ENCODE measurements at regions not wholly inside any gene's neighbourhood (a gene's known extent, or its start where the extent isn't known, plus 50 kb on each side); places are given as distances from the start of the nearest gene placed in this dataset.

DNA sequence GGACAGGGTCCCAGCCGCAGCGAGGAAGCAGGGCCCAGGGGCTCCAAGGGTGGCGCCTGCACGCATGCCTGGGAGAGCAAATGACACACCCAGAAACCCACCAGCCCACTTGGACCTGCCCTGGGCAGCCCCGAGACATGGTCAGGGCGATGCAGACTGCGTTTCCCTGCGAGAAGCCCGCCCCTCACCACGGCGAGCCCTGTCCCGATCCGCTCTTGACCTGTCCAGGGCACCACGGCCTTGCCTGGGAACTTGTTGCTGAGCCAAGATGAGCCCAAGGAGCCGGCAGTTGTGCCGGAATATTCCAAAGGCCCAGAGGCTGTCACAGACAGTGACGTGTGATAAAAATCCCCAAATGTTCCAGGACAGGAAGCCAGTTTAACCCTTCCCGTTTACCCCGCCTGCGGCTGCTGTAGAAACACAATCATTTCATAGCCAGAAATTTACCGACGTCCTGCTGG, 78.1 kb downstream of the SIK1 start:
- DNase-seq (ENCODE audit: low read depth) = no peak
- H3K4me3 ChIP-seq (ENCODE audit: low read depth, low read length) = no peak overlapping the region
- TF ChIP-seq, protein P1, sequence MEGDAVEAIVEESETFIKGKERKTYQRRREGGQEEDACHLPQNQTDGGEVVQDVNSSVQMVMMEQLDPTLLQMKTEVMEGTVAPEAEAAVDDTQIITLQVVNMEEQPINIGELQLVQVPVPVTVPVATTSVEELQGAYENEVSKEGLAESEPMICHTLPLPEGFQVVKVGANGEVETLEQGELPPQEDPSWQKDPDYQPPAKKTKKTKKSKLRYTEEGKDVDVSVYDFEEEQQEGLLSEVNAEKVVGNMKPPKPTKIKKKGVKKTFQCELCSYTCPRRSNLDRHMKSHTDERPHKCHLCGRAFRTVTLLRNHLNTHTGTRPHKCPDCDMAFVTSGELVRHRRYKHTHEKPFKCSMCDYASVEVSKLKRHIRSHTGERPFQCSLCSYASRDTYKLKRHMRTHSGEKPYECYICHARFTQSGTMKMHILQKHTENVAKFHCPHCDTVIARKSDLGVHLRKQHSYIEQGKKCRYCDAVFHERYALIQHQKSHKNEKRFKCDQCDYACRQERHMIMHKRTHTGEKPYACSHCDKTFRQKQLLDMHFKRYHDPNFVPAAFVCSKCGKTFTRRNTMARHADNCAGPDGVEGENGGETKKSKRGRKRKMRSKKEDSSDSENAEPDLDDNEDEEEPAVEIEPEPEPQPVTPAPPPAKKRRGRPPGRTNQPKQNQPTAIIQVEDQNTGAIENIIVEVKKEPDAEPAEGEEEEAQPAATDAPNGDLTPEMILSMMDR (conservative IDR thresholded peaks at IDR 0.05; ENCODE audit: low read depth, low read length) = no peak

DNA sequence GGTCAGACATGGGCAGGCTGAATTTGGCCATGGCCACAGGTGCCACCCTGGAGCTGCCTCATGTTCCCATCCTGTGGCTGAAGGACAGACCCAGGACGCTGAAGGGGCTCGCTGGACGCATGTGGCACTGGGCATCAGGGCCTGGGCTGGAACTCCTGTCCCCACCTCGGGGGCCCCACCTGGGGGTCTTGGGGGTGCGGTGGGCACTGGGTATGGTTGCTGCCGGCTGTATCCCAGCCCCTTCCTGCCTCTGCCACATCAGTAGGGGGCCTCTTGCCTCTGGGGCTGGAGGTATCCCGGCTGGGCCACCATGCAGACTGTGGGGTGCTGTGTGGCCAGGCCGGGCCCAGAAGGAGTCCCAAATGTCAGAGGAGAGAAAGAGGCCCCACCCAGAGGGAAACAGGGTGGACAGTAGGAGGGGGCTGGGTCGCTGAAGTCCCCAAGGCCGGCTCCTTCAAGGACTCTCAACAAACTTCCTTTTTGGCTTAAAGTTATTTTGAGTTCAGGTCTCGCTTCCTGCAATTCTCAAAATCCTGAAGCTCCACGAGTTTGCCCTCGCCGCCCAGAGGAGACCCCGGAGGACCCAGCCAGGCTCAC, 78.7 kb downstream of the SIK1 start:
- H3K4me3 ChIP-seq (ENCODE audit: low read depth, low read length) = no peak overlapping the region
- TF ChIP-seq, protein P1 (conservative IDR thresholded peaks at IDR 0.05; ENCODE audit: low read depth, low read length) = no peak
- DNase-seq (ENCODE audit: low read depth) = no peak

DNA sequence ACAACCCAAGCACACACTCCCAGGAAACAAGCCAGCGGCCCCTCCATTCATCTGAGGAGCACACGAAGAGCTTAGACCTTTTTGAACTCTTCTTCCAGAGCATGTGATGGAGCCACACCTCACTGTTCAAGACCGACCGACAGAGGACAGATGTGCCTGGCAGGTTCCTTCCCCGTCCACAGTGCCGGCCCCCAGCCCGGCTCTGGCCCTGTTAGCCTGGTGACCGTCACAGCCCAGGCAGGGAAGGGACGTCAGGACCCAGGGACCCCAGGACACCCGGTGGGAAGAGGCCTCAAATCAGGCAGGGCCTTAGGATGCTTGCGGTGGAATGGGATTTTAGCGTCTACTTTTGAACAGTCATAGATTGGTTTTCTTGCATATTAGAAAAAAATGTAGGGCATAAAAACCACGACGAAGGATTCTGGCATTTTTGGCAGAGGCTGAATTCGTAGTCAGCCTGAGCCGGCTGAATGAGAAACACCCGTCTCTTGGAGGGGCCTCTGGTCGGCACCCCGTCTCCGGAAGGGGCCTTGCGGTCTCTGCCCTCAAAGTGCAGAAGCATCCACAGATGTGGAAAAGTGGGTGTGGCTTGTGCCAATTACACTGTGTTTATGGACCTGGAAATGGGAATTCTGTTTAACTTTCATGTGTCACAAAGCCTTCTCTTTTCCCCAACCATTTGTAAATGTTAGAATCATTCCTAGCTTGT, 79.3 kb downstream of the SIK1 start:
- TF ChIP-seq, protein P1 (conservative IDR thresholded peaks at IDR 0.05; ENCODE audit: low read depth, low read length) = no peak
- DNase-seq (ENCODE audit: low read depth) = no peak
- no peak overlapping the region for H3K4me3 ChIP-seq (ENCODE audit: low read depth, low read length)

DNA sequence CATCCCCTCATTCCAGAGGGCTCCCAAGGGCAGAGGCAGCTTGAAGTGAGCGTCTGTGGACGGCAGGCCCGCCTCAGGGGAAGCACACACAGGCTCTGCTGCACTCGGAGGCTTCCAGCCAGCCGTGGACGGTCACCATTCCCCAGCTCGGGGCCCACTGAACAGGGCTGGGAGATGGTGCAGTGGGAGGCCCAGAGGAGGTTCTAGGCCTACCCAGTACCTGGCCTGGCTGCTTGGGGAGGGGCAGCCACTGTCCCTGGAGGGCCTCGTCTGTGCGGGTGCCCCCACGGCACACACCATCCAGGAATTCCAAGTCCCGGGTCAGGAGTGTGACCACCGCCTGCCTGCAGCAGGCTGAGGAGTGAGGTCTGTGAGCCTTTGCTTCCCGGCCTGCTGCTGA, 80.4 kb downstream of the SIK1 start:
- no peak for DNase-seq (ENCODE audit: low read depth)
- H3K4me3 ChIP-seq (ENCODE audit: low read depth, low read length) = no peak overlapping the region
- TF ChIP-seq, protein P1 (conservative IDR thresholded peaks at IDR 0.05; ENCODE audit: low read depth, low read length) = no peak

DNA sequence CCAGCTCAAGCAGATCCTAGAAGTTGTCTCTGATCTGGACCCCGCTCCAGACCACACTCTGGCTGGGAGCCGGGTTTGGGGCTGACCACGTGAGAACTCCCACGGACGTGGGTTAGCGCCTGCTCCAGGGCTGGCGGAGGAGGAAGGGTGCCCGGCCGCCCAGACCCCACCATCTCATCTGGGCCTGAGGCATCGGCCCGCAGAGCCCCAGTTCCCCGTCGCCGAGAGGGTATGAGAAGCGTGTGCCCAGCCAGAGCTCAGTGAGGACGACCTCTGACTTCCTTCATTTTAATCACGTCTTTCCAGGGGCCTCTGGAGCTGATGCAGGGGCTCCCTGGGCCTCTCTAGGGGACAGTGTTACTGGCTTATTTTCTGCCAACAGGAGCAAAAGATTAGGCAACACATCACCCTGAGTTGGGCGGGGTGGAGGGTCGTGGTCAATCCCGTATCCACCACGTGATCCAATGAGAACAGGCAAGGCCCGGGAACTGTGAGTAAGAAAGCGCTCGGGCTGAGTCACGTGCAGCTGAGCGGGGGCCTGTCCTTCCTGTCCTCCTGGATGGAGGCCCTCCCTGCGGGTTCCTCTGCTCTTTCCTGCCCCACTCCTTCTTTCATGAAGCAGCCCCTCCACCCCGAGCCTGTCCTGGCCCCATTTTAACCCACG, 81.1 kb downstream of the SIK1 start:
- no peak for DNase-seq (ENCODE audit: low read depth)
- no peak overlapping the region for H3K4me3 ChIP-seq (ENCODE audit: low read depth, low read length)
- TF ChIP-seq, protein P1 (conservative IDR thresholded peaks at IDR 0.05; ENCODE audit: low read depth, low read length) = no peak

DNA sequence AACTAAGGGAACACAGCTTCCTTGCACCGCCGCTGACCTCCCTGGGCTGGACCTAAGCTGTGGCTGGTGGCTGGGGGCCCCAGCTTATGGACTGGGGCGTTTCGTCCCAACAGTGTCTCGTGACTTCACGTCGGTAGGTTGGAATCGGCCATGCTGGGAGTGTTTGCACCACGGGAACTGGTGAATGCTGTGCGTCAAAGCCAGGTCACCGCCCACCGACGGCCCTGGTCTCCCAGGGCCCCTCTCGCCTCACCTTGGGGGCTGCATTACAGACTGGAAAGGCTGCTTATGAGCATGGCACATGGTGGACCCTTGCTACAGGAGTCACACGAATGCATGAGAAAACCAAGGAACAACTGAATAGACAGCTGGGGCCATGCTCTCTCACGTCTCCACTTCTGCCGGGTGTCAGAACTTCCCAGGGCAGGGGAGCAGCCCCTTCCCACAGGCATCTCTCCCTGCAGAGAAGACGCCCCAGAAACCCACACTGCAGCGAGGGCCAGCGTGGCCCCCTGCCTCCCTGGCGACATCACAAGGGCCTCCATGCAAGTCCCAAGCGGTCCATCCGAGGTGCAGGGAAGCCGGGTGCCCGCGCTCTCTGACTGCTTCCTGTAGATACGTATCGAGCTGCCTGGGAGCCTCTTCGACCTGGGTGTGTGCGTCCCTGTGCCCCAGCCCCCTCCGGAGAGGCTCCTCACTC, 81.7 kb downstream of the SIK1 start:
- DNase-seq (ENCODE audit: low read depth) = no peak
- no peak overlapping the region for H3K4me3 ChIP-seq (ENCODE audit: low read depth, low read length)
- TF ChIP-seq, protein P1 (conservative IDR thresholded peaks at IDR 0.05; ENCODE audit: low read depth, low read length) = no peak

Data from epithelial cell of proximal tubule (primary cell).